Adrenal gland (tissue), 5 donors: ENCODE measurements at regions not wholly inside any gene's neighbourhood (a gene's known extent, or its start where the extent isn't known, plus 50 kb on each side); places are given as distances from the start of the nearest gene placed in this dataset.

ENCODE experiments used
- CTCF ChIP-seq, 6 experiments: fragments of 450-650 bp in 4 of 6; fragments of 200-600 bp in 2 of 6; sonication (generic) in 1 of 6; IDR thresholded peaks; 1 replicate in 5 of 6; 2 replicates in 1 of 6; pipeline versions ENCODE4 v1.5.1 to v1.8.0; 2016 to 2021; ENCODE audit warnings: antibody characterized with exemption in 6 of 6, mild to moderate bottlenecking in 2 of 6, moderate library complexity in 1 of 6
- POLR2A ChIP-seq, 2 donors: fragments of 450-650 bp; IDR thresholded peaks; one replicate each; pipeline ENCODE4 v1.6.1; 2017; ENCODE audit warnings: antibody characterized with exemption in 2 of 2, mild to moderate bottlenecking in 2 of 2, moderate library complexity in 1 of 2
- donor health status: DM: no; HTN: no; CAD: no.

- TF ChIP-seq POLR2A (IDR thresholded peaks at IDR 0.05) (no peak), CTCF (IDR thresholded peaks at IDR 0.05) (no peak)
These were observed 64.2 kb upstream of the DCC start for GRCh38 chr18:52275817-52276216.
